Suprapubic skin (tissue), 3 donors: ENCODE measurements at regions not wholly inside any gene's neighbourhood (a gene's known extent, or its start where the extent isn't known, plus 50 kb on each side); places are given as distances from the start of the nearest gene placed in this dataset.

Source experiments
- CTCF ChIP-seq, 2 donors: fragments of 200-600 bp in 1 of 2; fragments of 450-650 bp in 1 of 2; sonication (generic) in 1 of 2; IDR thresholded peaks; one replicate each; pipeline ENCODE4 v1.5.1; 2016 to 2019; ENCODE audit warnings: antibody characterized with exemption in 2 of 2, mild to moderate bottlenecking in 1 of 2, moderate library complexity in 1 of 2
- EP300 ChIP-seq: sonication (generic); formaldehyde crosslinking; IDR thresholded peaks from one replicate; pipeline ENCODE4 v1.6.1; 2017; ENCODE audit warnings: antibody characterized with exemption
- POLR2A ChIP-seq, 2 donors: fragments of 450-650 bp; IDR thresholded peaks; one replicate each; pipeline ENCODE4 v1.6.1; 2017; ENCODE audit warnings: antibody characterized with exemption in 2 of 2, mild to moderate bottlenecking in 2 of 2, moderate library complexity in 2 of 2

DNA sequence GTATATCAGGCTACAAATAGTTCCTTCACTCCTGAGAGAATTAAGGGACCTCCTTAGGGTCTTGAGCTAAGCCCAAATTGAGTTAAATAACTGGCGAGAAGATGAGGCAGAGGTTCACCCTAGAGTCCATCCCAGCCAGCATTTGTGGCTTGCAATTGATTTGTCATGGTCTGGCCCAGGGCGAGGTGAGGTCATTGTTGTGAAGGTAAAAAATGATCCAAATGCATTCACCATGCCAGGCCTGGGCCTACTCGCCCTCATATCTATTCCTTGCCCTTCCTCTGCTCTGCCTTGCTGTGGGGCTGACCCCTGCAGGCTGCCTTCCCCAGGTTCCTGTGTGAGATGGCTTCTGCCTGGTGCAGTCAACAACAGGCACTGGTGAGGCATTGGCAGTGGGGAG lies 207.2 kb downstream of the ZNF365 start:
- TF ChIP-seq POLR2A (IDR thresholded peaks at IDR 0.05) (no peak), CTCF (IDR thresholded peaks at IDR 0.05) (no peak), EP300 (no peak)
